GM12801 (cell line): ENCODE measurements at regions not wholly inside any gene's neighbourhood (a gene's known extent, or its start where the extent isn't known, plus 50 kb on each side); places are given as distances from the start of the nearest gene placed in this dataset.

ENCODE experiments used
- TF ChIP-seq, protein P1 (sequence below): IDR thresholded peaks from one replicate; pipeline ENCODE4 v1.5.1; 2011; ENCODE audit warnings: control low read depth; ENCODE audit not compliant: insufficient read length; ENCODE audit errors: extremely low read depth

DNA sequence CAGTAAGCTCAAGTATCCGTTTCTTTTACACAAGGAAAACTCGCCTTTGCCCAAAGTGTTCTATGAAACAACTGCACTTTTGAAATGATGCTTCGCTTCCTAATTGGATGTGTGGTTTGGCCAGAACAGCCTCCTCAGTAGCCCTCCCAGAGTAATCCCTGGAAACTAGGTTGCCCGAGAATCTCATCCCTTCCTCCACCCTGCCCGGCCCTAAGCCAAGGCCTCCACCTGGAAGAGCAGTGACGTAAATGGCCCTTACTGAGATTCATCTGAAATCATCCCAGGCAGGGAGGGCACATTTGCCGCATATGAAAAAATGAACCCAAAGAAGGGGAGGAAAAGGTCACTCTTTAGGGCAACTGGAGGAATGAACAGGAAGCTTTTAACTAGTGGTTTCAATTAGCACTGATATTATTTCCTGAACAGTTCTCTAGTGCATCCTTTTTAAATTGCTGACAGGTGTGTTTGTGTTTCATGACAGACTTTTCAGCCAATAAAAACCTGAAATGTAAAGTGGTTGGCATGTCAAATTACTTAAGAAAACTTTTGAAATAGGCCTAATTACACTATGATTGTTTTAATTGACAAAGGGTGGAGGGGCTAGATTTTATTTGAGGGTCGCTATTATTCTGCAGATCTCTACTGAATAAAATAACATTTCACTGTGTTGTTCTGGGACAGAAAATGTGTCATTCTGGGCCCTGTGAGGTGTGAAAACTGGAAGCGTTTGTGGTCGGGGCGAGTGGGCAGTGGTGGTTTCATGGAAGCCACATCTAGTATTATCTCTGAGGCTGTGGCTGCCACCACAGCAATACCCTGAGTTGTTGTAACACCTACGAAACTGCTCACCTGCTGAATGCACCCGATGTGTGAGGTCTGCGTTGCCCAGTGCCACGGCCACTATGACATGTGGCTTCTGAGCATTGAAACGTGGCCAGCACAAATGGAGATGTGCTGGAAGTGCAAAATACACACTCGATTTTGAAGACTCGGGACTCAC lies 112.1 kb downstream of the ZIC5 start:
- TF ChIP-seq, protein P1, sequence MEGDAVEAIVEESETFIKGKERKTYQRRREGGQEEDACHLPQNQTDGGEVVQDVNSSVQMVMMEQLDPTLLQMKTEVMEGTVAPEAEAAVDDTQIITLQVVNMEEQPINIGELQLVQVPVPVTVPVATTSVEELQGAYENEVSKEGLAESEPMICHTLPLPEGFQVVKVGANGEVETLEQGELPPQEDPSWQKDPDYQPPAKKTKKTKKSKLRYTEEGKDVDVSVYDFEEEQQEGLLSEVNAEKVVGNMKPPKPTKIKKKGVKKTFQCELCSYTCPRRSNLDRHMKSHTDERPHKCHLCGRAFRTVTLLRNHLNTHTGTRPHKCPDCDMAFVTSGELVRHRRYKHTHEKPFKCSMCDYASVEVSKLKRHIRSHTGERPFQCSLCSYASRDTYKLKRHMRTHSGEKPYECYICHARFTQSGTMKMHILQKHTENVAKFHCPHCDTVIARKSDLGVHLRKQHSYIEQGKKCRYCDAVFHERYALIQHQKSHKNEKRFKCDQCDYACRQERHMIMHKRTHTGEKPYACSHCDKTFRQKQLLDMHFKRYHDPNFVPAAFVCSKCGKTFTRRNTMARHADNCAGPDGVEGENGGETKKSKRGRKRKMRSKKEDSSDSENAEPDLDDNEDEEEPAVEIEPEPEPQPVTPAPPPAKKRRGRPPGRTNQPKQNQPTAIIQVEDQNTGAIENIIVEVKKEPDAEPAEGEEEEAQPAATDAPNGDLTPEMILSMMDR, result no peak

DNA sequence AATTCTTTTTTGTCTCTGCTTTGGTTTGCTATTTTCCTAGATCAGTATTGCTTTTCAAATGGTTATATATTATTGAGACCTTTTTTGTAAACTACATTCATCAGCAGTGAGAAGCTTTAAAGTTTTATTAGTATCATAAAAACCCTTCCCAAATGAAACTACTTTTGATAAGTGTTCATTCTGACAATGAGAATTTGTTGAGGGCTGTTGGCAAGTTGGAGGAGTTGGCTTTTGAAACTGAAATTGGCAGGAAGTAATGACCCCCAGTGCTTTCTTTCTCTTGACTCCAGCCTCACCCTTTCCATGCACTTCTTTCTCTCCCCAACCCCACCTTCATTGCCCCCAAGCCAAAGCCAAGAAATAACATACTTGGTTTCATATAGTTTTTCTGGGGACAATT lies 113.8 kb downstream of the ZIC5 start:
- TF ChIP-seq, protein P1, result no peak

DNA sequence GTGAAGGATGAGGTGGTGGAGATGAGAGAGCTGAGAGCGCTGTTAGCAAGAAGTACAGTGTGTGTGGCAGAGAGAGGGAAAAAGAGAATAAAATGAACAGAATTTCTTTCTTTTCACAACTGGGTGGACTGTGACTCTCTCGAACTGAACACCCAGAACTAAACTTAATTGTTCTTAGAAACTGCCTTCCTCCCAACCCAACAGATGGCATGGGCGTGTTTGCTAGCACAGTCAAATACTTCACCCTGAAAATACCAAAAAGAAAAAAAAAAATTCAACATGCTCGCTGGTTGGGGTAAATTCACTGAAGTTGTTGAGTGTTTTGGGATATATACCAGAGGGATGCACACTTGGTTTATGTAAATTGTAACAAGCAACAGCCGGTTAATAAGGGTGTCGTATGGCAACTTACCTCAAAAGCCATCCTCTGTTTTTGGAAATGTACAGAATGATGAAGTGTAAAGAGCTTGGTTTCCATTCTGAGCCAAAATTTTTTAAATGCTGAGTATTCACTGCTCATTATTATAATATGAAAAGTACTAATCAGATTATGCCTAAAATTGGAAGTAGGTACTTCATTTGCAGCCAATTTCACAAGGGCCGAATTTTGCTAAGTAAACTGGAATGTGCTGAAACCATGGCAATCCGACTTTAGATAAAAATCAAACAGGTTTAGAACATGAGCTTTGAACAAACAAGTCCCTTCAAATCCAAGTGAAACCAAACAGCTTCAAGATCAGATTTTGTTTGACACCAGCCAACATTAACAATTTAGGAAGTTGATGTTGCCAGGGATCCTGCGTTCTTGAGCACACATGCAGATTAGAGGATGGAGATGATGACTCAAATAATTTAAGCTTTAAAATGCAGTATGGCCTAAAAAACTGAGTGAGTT lies 115.8 kb downstream of the ZIC5 start:
- TF ChIP-seq, protein P1, result no peak

DNA sequence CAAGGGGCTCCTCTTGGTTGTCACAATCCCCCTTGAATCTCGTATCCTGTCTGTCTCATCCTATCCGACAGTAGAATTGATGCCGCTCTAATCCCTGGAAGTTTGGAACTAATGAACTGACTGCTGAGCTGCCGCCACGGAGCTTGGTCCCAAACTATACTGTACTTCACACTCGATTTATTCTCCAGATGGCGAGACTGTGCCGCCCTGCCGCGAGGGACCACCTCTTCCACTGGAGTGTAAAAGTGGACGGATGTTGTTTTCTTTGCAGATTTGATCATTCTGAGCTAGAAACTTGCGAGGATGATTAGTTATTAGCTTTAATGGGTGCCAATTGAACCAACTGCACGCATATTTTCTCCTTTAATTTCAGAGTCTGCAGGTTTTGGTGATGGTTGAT lies 117.2 kb downstream of the ZIC5 start:
- TF ChIP-seq, protein P1, result no peak

DNA sequence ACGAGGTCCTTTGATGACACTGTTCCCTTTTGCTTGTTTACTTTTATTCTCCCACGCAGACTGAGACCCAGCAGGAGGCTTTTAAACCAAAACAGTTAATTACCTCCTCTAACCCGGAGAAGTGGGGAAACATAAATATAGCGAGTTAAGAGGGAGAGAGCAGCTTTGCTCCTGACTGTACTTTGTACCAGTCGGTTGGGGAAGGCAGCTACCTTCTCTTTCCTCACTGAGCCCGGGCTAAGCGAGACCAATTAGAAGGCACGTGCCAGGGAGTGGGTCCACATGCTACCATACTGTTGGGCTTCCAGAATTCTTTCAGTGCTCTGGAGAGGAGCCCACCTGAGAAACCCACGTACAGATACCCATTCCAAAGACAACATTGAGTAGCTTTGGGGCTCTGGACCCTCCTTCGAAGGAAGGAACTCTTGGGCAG lies 124.2 kb downstream of the ZIC5 start:
- TF ChIP-seq, protein P1, result no peak

DNA sequence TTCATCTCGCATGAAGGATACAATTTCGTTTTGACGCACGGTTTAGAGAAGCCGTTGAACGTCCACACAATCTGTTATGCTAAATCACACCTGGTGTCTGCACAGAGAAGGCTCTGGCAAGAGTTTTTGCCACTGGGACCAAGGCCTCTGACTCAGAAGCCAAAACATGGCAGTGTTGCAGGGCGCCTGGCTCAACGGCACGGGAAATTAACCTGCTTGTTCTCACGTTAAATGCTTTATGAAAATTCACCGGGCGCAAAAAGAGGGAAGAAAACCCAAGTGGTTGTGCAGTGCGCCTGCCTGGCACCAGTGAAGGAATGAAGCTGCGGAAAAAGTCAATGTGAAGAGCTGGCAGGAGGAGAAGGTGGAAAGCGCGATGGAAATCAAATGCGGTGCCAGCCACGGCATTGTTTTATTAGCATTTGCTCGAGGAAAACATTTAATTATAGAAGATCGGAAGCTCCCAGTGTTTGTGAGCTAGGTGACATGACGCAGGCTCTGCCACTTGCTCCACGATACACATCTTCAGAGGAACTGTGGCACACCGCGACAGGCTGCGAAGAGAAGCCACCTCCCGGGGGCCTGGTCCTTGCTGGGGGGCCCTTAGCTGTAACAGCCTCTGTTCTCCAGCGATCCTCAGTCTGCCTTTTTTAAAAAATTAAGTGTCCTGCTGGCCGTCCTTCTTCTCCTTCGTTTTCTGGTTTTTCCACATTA lies 126.2 kb downstream of the ZIC5 start:
- TF ChIP-seq, protein P1, result no peak
